ENCODE measurements at regions not wholly inside any gene's neighbourhood (a gene's known extent, or its start where the extent isn't known, plus 50 kb on each side); places are given as distances from the start of the nearest gene placed in this dataset.

- no peak overlapping the region for H4K8ac ChIP-seq (ENCODE audit: extremely low read depth, insufficient read depth, low read length)
- H3K9me3 ChIP-seq (ENCODE audit: insufficient read depth in 2 of 2, low read depth in 1 of 2, low read length in 1 of 2) = no peaks in the 10 kb centered on the region
- H3K4me2 ChIP-seq (ENCODE audit: insufficient read depth in 1 of 2, low read depth in 2 of 2, low read length in 2 of 2) = no peak overlapping the region; a peak in 1 of 4 replicates
- H2AK5ac ChIP-seq (ENCODE audit: low read depth, low read length) = no peak overlapping the region
- H2BK12ac ChIP-seq (ENCODE audit: low read depth, low read length) = no peak overlapping the region
- no peaks in the 10 kb centered on the region for H4K20me1 ChIP-seq (replicated peaks in 1 of 2; ENCODE audit: control insufficient read depth in 1 of 2, insufficient read depth in 2 of 2, low read length in 2 of 2)
- 0 out of 2 replicates have a peak overlapping the region, but pooled peaks have one; percentile 6 for H2AFZ ChIP-seq (ENCODE audit: low read length)
- TF ChIP-seq CHD2 (IDR thresholded peaks at IDR 0.05; ENCODE audit: low read length) (no peak), BCL11A (IDR thresholded peaks at IDR 0.05; ENCODE audit: low read depth in 2 of 2, low read length in 2 of 2) (no peak), E2F6 (IDR thresholded peaks at IDR 0.05) (no peak), SUZ12 (IDR thresholded peaks at IDR 0.05; ENCODE audit: low read length) (no peak), HDAC2 (IDR thresholded peaks at IDR 0.05; ENCODE audit: borderline replicate concordance in 1 of 2, low read depth in 2 of 2, low read length in 2 of 2) (no peak), RBBP5 (IDR thresholded peaks at IDR 0.05; ENCODE audit: borderline replicate concordance, low read depth, low read length) (no peak), SIRT6 (IDR thresholded peaks at IDR 0.05; ENCODE audit: low read length) (no peak)
- no peak overlapping the region for H3K18ac ChIP-seq (ENCODE audit: extremely low read depth, low read length)
- H3K4me1 ChIP-seq (replicated peaks in 1 of 4; ENCODE audit: control insufficient read depth in 3 of 4, insufficient read depth in 4 of 4, low read length in 3 of 4) = peaks cover 4 to 19% (median 8%) of the 10 kb centered on the region in 4 experiments
- H2BK20ac ChIP-seq (ENCODE audit: low read length) = no peak overlapping the region
- CTCF ChIA-PET (ENCODE audit: partially characterized antibody) = no interaction called here
- no peaks in the 10 kb centered on the region for H3K79me1 ChIP-seq (ENCODE audit: low read depth, low read length)
- no peaks in the 10 kb centered on the region for H3K79me2 ChIP-seq (ENCODE audit: control insufficient read depth in 1 of 2, insufficient read depth in 2 of 2, low read length in 2 of 2)
- H3K23ac ChIP-seq (ENCODE audit: insufficient read length) = no peak overlapping the region
- H3K36me3 ChIP-seq (ENCODE audit: control insufficient read depth in 2 of 4, insufficient read depth in 4 of 4, low read length in 3 of 4) = no peaks in the 10 kb centered on the region
- H4K5ac ChIP-seq (ENCODE audit: insufficient read length, low read depth, low read length) = no peak overlapping the region
- no peak overlapping the region for H3K56ac ChIP-seq (replicated peaks; ENCODE audit: insufficient read length, low read depth, low read length)
- H3K14ac ChIP-seq (ENCODE audit: insufficient read length) = no peak overlapping the region
- no peak overlapping the region for H2BK5ac ChIP-seq (ENCODE audit: low read depth, low read length)
- H3K4me3 ChIP-seq (ENCODE audit: extremely low read depth in 1 of 4, insufficient read depth in 2 of 4, low read depth in 3 of 4, low read length in 4 of 4) = no peak overlapping the region
- H3K27ac ChIP-seq (ENCODE audit: low read depth, low read length) = no peak overlapping the region
- no peak overlapping the region for H3K9ac ChIP-seq (replicated peaks in 1 of 4; ENCODE audit: extremely low read depth in 1 of 4, low read depth in 3 of 4, low read length in 3 of 4)
- POLR2A ChIA-PET (ENCODE audit: partially characterized antibody) = no interaction called here
- peaks cover 0 to 4% (median 0%) of the 10 kb centered on the region in 4 experiments; a peak in 2 of 7 replicates for H3K27me3 ChIP-seq (replicated peaks in 1 of 4; ENCODE audit: control insufficient read depth in 3 of 4, extremely low read depth in 1 of 4, insufficient read depth in 3 of 4, low read length in 3 of 4)
- H2BK120ac ChIP-seq (replicated peaks; ENCODE audit: low read depth, low read length) = no peak overlapping the region
- no peak for DNase-seq (ENCODE audit: low read depth in 1 of 2, low spot score in 2 of 2)
- no peak overlapping the region for H4K91ac ChIP-seq (replicated peaks; ENCODE audit: insufficient read length, low read length)
- 81% methylated on average over 19 of the region's 20 CpGs; no CpG with 5 or more reads in 1 of the 2 experiments for WGBS, 2 experiments (ENCODE audit: extremely low coverage in 1 of 2, insufficient coverage in 1 of 2, insufficient read length in 1 of 2, insufficient replicate concordance in 2 of 2, low coverage in 1 of 2, low lambda C conversion rate in 2 of 2, missing lambda C conversion rate in 1 of 2)
- FAIRE-seq = no peak
- H3K4ac ChIP-seq (replicated peaks; ENCODE audit: insufficient read length, low read depth, low read length) = no peak overlapping the region
- H2BK15ac ChIP-seq (ENCODE audit: low read length) = no peak overlapping the region
- peaks cover 7% of the 10 kb centered on the region; the same call in 1 of the 2 replicates for H3K23me2 ChIP-seq (ENCODE audit: low read depth, low read length)
Observed at GRCh38 chr7:47636433-47637175, 54.7 kb upstream of the TNS3 start.
